GM18519 (cell line): ENCODE measurements at regions not wholly inside any gene's neighbourhood (a gene's known extent, or its start where the extent isn't known, plus 50 kb on each side); places are given as distances from the start of the nearest gene placed in this dataset.
"Not testable (repeated sequence)": the region's sequence is repeated elsewhere in the genome, so short reads cannot be mapped to it uniquely, and the experiment has no call there.

ENCODE experiments used
- ATAC-seq: cut with Tn5 transposase; IDR thresholded peaks from one replicate; pipeline ENCODE4 v1.9.1; 2021; ENCODE audit warnings: mild to moderate bottlenecking, moderate library complexity; ENCODE audit not compliant: unreplicated experiment, low FRiP score

DNA sequence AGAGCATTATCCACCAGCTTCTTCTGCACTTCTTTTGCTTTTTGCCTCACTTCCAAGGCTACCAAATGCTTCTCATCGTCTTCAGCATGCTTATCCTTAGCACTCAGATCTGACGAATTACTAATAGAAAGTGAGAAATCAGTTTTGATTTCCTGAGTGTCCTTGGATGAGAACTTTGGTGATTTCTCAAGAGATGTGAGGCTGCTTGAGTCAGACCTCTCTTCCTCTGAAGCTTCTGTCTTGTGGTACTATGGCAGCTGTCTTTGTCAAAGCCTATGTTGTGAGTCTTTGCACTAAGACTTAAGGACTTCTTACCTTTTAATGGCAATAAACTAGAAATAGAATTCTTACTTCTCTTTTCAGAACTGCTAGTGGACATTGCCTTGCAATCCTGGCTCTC, 169.9 kb downstream of the CPE start:
- ATAC-seq = no peak

DNA sequence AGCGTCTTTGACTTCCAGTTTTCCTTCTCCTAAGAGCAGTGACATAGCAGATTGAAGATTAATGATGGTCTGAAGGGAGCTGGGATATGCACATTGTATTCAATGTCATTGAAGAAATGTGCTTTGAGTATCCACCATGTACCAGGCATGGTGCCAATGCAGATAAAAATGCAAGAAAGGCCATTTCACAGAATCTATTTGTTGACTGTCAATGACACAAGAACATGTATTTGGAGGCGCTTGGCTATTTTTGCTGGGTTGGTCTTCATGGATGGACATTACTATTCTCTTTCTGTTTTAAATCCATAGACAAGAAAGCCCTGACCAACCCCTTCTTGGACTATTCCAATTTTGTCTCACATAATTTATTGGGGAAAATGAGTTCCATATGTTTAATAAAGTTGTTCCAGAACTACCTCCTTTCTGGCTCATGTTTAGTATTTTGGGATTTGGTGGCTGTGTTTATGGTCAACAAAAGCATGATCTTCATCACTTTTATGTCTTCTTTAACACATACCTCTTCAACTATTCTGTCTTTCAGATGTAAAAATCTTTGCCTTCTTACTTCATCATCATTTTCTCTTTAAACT, 174.5 kb downstream of the CPE start:
- ATAC-seq = no peak

DNA sequence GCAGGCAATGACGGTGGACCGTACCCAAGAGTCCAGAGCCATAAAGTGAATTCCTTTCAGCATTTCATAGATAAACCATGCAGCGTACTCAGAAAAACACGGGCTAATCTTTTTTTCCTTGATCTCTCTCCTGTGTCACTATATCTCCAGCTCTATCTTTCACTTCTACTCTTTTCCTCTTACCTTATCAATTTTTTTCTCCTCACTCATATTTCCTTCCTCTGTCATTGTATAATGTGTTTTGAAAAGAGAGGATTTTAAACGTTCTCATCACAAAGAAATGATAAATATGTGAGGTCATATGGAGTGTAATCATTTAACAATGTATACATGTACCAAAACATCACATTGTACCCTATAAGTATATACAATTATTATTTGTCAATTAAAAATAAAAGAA, 176.5 kb downstream of the CPE start:
- ATAC-seq = no peak

DNA sequence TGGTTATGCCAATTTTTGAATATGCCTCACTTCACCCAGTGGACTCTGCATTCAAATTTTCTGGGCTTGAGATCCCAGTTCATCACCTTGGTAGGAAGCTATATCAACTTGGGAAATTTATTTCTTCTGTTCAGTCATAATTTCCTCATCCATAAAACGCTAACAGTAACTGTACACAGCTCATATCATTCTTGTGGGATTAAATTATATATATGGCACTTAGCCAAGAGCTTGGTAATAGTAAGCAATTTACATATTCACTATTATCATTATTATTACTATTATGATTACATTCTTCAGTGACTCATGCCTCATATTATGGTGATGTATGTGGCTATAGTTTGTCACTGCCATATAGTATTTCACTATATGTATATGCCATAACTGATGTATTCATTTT, 177.6 kb downstream of the CPE start:
- no peak for ATAC-seq

DNA sequence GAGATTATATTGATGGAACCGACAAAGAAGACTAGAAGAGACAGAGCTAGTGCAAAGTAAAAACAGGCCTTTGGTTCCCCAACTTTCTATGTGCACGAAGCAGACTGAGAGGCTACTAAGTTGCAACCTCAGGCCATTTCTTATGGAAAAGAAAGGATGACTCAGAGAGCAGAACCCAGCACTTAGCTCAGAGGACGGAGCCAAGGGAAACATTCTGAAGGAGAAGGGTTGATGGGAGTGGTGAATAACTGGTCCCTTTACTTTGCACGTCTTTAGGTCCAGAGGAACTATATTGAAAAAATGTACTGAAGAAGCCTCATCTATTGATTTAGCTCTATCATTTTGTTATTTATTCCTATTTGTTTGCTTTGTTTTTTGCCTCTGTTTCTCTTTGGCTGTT, 182.1 kb downstream of the CPE start:
- ATAC-seq = no peak

DNA sequence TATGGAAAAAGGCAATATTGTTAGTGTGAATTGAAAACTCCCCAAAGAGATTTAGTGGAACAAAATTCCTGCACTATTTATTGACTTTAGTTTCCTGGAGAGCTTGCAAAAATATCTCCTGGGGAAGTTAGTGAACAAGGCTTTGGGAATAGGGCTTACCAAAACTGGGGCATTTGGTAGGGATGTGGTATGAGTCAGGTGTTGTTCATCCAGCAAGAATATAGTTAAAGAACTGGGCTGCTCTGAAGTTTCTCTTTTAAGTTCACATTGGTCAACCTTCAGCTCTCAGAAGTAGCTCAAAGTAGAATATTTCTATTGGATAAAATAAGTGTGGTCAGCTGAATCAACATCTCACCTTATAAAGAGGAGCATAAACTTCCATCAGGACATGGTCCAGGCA, 185.0 kb downstream of the CPE start:
- ATAC-seq = no peak

DNA sequence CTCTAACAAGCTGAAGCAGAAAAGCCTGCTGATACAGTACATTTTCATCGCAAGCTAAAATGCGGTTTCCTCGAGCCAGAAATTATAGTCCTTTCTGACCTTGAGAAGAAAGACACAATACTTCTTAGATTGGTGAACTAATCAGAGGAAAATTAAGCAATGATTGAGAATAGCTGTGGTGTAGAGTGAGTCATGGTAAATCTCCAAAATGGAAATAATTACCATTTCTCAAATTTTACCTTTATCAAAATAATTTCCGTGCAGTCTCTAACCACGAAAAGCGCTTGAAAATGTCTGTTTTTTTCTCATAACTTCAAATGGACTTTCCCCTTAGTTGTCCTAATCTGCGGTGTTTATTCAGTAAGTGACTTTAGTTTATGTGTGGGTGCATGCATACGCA, 190.2 kb downstream of the CPE start:
- ATAC-seq = no peak

DNA sequence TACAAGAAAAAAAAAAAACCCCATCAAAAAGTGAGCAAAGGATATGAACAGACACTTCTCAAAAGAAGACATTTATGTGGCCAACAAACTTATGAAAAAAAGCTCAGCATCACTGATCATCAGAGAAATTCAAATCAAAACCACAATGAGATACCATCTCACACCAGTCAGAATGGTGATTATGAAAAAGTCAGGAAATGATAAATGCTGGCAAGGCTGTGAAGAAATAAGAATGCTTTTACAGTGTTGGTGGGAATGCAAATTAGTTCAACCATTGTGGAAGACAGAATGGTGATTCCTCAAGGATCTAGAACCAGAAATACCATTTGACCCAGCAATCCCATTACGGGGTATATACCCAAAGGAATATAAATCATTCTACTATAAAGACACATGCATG, 192.7 kb downstream of the CPE start:
- ATAC-seq = not testable (repeated sequence)

DNA sequence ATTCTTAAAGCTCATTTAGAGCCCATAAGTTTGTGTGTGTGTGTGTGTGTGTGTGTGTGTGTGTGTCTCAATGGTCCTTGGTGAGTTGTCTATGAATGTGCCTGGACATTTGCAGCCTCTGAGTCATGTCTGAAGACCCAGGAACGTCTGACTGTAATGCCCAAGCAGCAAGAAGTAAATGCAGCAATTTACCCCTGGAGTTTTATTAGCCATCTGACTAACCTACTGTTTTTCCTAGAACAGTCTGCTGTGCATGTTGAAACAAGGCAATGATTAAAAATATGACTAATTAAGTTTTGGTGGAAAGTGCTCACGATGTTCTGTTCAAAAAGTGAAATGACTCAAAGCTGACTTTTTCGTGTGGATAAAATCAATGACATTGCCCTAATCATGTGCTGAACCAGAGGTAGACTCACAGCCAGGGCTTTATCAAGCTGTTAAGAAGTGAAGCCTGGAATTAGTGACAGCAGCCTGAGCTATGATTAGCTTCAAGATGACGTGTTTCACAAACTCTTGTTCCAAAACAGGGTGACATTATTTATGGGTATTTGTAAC, 201.6 kb downstream of the CPE start:
- no peak for ATAC-seq

DNA sequence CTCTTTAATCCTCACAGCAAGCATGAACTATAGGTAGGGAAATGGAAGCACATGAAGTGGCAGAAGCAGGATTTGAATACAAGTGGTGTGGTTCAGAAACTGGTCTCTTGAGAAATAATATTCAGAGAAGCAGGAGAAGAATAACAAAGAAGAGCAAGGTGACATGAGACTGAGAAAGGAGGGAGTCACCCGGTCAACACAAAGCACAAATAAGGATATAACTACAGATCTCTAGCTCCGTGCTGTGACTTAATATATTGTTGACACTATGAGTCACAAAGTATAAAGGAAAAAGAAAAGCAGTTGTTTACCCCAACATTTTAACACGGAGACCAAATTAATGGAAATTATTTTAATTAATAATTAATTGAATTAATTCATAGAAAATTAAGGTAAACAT, 204.5 kb downstream of the CPE start:
- no peak for ATAC-seq

DNA sequence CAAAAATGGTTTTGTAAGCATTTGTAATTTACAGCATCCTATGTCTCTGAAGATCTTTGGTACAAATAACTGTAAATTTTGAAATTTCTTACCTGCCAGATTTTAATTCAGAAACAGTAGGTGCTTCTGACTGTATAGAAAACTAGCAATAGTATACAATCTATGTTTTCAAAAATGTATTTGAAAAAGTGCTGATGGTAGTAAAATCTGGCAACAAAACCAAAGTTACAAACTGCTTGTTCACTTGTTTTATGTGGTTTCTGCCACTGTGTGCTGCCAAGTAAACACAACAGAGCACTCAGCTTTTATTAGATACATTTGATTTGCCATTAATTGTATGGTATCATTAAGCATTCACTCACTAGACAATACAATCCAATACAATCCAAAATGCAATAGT, 206.1 kb downstream of the CPE start:
- no peak for ATAC-seq

DNA sequence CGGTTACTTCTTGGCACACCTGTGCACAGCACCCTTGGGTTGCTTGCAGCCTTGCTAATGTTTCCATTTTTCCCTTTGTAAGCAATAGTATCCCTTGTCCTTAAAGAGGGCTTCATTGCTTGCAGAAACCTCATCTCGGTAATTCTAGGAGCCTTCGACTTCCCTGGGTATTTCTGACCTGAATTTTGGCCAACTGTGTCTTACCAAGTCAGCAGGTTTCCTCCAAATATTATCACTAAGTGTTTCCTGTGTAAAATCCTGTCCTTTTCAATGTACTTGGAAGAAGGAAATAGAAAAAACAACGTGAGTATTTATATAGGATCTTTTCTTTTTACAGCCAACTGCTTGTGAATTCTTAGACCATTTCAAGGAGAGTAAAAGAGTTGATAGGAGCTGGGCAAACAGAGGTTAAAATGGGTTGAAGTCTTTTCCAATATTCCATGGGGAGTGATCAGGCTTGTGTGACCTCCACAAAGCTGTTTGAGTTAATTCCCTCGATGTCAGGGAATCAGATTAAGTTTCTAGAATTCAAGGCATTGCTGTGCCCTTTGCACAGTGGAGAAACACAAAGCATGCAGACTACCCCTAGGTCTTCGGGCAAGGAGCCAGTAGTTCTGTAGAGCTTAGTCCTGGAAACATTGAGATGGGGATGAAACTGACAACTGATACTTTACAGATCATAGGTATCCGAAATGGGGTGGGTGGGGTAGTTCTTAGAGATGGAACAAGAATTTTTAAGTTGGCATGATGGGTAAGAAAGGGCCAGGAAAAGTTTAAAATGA, 209.9 kb downstream of the CPE start:
- ATAC-seq = no peak

DNA sequence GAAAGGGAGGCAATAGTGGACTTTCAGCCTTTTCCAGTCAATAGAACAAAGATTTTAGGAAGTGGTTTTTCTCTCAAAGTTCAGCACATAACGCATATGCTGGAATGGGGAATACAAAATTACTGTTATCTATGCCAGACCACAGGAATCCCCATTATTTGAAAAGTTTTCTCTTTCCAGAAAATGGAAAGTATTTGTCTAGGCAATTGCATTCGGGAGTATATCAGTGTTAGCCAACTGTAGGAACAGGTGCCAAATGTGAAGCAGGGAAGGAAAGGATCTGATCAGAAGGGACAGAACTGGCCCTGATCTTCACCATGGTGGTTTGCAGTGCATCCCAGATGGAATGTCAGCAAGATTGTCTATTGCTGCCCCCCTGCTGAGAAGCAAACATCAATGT, 213.6 kb downstream of the CPE start:
- ATAC-seq = no peak

DNA sequence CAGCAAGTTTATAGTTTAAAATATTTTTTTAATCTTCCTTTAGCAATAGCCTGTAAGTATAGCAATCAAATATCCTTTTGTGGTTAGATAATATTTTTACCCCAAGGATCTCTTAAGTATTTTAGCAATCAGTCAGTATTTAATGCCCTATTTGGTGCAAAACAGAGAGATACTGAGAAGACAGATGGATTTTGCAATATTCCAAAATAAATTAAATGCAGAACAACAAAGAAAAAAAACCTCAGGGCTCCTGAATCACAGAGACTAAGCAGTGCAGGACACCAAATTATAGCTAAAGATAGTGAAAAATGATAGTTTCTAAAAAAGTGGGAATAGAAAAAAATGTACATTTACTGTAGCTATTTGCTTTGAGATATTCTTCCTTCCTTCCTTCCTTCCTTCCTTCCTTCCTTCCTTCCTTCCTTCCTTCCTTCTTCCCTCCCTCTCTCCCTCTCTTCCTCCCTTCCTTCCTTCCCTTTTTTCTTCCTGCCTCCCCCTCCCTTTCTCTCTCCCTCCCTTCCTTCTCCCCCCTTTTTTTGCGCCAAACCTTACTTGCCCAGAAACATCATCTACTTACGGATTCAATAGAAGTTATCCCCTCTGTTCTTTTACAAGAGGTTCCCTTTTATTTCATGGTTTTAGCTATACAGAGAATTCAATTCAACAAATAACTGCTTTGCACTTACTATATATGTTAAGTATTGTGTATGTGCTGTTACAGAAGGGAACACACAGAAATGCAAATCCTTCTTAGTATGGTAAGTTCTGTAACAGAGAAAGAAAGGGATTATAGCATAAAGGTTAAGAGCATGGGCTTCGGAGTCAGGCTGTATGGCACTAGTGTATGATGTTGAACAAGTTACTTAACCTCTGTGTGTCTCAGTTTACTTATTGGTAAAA, 219.0 kb downstream of the CPE start:
- no peak for ATAC-seq

DNA sequence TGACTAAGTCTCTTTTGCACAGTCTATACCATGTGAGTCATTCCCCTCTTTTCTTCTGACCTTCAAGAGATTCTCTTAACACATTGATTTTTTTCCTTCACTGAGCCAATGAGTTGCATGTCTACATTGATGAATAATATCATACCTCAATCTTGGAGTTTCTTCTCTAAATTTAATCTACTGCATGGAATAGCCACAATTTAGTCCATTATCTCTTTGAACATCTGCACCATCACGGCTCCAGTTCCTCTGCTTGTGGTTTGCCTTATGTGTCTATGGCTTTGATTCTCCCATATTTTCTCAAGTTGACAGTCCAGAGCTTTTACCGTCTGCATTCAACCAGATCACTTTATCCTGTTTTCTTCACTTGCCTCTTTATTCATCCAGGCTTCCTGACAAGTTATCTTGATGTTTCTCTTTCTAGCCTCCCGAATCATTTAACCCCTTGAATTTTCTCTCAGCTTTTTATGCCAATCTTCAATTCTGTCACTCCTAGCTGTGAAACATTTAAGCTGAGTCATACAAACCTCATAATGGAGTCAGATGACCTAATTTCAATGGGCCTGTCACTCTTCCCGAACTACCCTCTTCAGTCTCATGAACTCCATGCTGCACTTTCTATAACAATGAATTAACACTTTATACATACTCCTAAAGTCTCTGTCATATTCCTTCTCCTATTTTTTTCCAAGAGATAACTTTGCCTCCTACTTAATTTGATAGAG, 222.3 kb downstream of the CPE start:
- ATAC-seq = no peak

DNA sequence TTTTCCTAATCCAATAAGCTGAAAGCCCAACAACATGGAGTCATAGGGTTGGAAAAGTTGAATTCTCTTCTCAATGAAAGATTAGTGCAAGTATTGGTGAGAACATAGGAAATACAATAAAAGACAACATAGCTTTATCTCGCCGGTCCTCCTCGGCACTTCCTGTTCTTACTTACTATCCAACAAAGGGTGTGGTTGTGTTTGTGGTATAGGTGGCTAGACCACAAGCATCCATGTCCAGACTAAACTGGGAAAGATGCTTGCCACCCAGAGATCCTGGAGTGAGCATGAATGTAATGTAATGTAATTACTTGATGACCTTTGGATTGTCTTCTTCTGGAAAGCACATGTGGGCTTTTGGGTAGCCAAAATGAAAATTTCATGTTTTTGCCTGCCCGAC, 223.8 kb downstream of the CPE start:
- no peak for ATAC-seq

DNA sequence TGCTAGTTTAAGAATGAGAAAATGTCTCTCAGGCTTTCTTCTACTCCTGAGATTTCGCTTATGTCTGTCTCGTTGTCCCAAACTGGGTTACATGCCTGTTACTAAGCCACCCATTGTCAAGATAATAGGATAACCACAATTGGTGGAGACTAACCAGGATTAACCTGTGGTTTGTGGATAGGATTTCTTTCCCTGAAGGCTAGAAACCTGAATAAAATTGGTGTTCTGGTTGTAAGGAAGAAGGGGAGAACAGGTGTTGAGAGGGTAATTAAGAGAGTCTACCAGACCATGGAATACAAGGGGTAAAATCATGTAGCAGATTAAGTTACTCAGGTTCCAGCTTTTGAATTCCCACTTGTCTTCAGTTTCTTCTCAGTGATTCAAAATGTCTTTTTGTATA, 225.4 kb downstream of the CPE start:
- ATAC-seq = no peak

DNA sequence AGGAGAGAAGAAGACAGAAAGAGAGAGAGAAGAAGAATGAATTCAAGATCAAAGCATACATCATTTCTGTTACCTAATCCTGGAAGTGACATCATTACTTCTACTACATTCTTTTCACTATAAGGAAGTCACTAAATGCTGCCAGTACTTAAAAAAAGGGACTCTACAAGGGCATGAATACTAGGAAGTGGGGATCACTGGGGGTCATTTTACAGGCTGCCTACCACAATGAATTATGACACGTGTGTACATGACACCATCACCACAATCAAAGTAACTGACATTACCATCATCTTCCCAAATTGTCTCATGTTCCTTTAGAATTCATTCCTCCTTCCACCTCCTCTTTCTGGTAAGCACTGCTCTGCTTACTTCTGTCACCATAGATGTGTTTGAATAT, 227.0 kb downstream of the CPE start:
- no peak for ATAC-seq

DNA sequence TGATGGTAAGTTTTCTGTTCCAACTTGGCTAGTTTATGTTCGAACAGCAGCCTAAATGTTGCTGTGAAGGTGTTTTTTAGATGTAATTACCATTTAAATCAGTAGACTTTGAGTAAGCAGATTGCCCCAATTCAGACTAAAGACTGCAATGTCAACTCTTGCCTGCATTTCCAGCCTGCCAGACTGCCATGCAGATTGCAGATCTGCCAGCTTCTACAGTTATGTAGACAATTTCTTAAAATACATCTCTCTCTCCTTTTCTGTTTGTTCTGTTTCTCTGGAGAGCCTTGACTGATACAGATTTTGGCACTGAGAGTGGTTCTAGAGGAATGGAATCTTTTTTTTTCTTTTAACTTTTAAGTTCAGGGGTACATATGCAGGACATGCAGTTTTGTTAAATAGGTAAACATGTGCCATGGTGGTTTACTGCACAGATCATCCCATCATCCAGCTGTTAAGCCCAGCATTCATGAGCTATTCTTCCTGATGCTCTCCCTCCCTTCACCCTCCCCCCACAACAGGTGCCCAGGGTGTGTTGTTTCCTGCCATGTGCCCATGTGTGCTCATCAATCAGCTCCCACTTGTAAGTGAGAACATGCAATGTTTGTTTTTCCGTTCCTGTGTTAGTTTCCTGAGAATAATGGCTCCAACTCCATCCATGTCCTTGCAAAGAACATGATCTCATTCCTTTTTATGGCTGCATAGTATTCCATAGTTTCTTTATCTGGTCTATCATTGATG, 227.8 kb downstream of the CPE start:
- no peak for ATAC-seq

DNA sequence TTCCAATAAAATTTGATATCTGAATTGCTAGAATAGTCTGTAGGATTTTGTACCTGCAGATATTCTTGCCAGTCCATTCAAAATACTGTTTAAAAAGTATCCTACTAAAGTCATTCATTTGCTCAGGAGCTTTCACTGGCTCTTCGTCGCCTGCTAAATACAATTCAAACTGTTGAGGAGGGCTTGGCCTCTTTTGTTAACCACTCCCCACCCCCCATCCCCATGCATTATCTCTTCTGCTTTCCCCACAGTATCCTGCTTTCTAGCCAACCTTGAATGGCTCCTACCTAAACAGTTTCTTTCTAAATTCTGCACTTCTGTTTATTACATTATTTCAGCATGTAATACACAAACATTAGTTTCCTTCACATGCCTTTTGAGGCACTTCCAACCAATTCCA, 230.8 kb downstream of the CPE start:
- no peak for ATAC-seq
